GM12864 (cell line): ENCODE measurements at regions not wholly inside any gene's neighbourhood (a gene's known extent, or its start where the extent isn't known, plus 50 kb on each side); places are given as distances from the start of the nearest gene placed in this dataset.

ENCODE experiments used
- DNase-seq: peaks from one replicate; pipeline ENCODE4 v3.0.0-alpha.2; 2011; ENCODE audit warnings: low read depth
- H3K4me3 ChIP-seq: 2 replicates; pipeline ENCODE4 v1.5.1; 2011; ENCODE audit warnings: mild to moderate bottlenecking, low read depth, low read length, control low read depth
- TF ChIP-seq, protein P1 (sequence below): IDR thresholded peaks from 2 replicates; pipeline ENCODE4 v1.5.1; 2011; ENCODE audit warnings: low read depth, mild to moderate bottlenecking, moderate library complexity, low read length, control low read depth, inconsistent platforms; ENCODE audit errors: missing control alignments

DNA sequence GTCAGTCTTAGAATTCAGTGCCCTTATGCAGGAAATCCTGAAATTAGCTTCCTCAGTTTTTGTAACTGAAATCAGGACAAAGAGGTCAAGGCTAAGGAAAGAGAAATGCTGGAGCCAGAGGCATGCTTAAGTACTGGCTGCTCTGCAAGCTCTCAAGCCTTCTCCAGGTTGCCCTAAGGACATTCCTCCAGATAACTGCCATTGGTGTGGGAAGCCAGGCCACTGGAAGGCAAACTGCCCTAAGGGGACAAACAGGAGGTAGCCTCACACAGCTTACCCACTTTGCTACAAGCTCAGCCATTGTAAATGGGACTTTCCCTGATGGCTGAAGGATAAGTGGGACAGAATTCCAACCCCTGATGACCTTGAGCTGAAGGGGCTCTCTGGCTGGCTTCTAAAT lies 606.9 kb upstream of the PCDH10 start:
- TF ChIP-seq, protein P1, sequence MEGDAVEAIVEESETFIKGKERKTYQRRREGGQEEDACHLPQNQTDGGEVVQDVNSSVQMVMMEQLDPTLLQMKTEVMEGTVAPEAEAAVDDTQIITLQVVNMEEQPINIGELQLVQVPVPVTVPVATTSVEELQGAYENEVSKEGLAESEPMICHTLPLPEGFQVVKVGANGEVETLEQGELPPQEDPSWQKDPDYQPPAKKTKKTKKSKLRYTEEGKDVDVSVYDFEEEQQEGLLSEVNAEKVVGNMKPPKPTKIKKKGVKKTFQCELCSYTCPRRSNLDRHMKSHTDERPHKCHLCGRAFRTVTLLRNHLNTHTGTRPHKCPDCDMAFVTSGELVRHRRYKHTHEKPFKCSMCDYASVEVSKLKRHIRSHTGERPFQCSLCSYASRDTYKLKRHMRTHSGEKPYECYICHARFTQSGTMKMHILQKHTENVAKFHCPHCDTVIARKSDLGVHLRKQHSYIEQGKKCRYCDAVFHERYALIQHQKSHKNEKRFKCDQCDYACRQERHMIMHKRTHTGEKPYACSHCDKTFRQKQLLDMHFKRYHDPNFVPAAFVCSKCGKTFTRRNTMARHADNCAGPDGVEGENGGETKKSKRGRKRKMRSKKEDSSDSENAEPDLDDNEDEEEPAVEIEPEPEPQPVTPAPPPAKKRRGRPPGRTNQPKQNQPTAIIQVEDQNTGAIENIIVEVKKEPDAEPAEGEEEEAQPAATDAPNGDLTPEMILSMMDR = no peak
- no peak overlapping the region for H3K4me3 ChIP-seq
- no peak for DNase-seq

DNA sequence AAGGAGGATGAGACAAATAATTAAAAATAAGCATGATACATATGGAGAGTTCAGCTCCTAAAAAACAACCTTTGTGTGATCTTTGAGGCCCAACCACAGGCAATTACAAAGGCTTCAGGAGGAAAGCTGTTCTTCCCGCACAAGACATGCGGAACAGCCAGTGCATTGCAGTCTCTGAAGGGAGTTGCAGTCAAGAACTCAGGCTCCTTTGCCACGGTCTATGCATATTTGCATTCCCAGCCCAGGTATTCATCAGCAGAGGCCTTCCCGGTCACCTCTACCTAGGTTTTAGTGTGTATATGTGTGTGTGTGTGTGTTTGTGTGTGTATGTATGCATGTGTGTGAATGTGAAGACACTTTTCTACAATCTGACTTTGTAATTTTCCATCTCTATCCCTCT lies 600.6 kb upstream of the PCDH10 start:
- TF ChIP-seq, protein P1 = no peak
- no peak for DNase-seq
- H3K4me3 ChIP-seq = no peak overlapping the region

- DNase-seq = no peak
- TF ChIP-seq, protein P1 = no peak
- H3K4me3 ChIP-seq = no peak overlapping the region
Observed at GRCh38 chr4:132556316-132556715, 592.8 kb upstream of the PCDH10 start.

GRCh38 chr4:132557660-132558059 lies 591.4 kb upstream of the PCDH10 start:
- no peak for DNase-seq
- TF ChIP-seq, protein P1 = no peak
- no peak overlapping the region for H3K4me3 ChIP-seq

GRCh38 chr4:132564920-132565319 lies 584.2 kb upstream of the PCDH10 start:
- TF ChIP-seq, protein P1 = no peak
- DNase-seq = no peak
- H3K4me3 ChIP-seq = no peak overlapping the region

DNA sequence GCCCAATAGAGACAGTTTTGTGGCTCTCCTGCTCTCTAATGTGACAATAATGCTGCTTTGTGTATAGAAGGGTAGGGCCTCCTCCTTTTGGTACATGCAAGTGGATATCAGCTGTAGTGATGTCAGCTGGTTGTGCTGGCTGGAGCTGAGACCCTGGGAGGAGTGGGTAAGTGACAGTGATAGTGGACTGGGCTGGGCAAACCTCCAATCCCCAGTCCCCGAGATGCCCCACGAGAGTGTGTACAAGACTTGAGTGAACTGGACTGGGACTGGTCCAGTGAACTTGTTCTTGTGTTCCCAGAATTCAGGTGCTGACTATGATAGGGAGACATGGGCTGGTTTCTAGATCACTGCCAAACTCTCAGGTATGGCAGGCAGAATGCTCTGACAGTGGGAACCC lies 583.6 kb upstream of the PCDH10 start:
- TF ChIP-seq, protein P1 = no peak
- no peak overlapping the region for H3K4me3 ChIP-seq
- no peak for DNase-seq

GRCh38 chr4:132572210-132572609 lies 576.9 kb upstream of the PCDH10 start:
- H3K4me3 ChIP-seq = no peak overlapping the region
- TF ChIP-seq, protein P1 = no peak
- no peak for DNase-seq
